OCI-LY7 (cell line): ENCODE measurements at regions not wholly inside any gene's neighbourhood (a gene's known extent, or its start where the extent isn't known, plus 50 kb on each side); places are given as distances from the start of the nearest gene placed in this dataset.

ENCODE experiments used
- EZH2phosphoT487 ChIP-seq: fragments of 200-600 bp; sonication (generic); IDR thresholded peaks from 2 replicates; pipeline ENCODE4 v1.6.1; 2018; ENCODE audit warnings: low read depth, borderline replicate concordance, mild to moderate bottlenecking, mixed run types, antibody characterized with exemption, low read length, moderate library complexity, mixed read lengths
- TF ChIP-seq, protein P1 (sequence below): fragments of 200-600 bp; sonication (generic); conservative IDR thresholded peaks from 2 replicates; pipeline ENCODE4 v1.5.1; 2014; ENCODE audit warnings: mild to moderate bottlenecking, antibody characterized with exemption, low read length, moderate library complexity, mixed read lengths

DNA sequence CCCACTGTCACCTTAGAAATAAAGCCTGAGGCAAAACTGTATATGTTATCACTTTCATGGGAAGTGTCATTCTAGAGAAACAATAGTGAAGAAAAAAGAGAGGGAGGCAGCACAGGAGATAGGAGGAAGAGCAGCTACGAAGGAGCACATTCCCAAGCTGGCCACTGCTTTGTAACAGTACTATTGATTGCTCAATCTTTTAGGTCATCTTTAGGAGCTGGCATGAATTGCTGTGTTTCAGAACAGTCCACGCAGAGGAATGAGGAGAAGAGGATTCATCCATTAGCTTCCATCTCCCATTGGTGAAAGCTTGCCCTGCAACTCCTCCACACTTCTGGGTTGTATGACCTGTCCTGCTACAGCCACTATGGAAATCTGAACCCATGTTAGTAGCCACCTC lies 372.5 kb upstream of the DDHD1 start:
- TF ChIP-seq, protein P1, sequence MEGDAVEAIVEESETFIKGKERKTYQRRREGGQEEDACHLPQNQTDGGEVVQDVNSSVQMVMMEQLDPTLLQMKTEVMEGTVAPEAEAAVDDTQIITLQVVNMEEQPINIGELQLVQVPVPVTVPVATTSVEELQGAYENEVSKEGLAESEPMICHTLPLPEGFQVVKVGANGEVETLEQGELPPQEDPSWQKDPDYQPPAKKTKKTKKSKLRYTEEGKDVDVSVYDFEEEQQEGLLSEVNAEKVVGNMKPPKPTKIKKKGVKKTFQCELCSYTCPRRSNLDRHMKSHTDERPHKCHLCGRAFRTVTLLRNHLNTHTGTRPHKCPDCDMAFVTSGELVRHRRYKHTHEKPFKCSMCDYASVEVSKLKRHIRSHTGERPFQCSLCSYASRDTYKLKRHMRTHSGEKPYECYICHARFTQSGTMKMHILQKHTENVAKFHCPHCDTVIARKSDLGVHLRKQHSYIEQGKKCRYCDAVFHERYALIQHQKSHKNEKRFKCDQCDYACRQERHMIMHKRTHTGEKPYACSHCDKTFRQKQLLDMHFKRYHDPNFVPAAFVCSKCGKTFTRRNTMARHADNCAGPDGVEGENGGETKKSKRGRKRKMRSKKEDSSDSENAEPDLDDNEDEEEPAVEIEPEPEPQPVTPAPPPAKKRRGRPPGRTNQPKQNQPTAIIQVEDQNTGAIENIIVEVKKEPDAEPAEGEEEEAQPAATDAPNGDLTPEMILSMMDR, result no peak
- no peak for TF ChIP-seq EZH2phosphoT487
